HL-60 (cell line): ENCODE measurements at regions not wholly inside any gene's neighbourhood (a gene's known extent, or its start where the extent isn't known, plus 50 kb on each side); places are given as distances from the start of the nearest gene placed in this dataset.

Experiments used
- DNase-seq, 2 experiments: peaks; one replicate each; pipeline ENCODE4 v3.0.0-alpha.2; 2010 to 2020; ENCODE audit warnings: low read depth in 1 of 2, low spot score in 1 of 2
- H3K27ac ChIP-seq: fragments of 250-450 bp; sonication (Bioruptor Pico); replicated peaks from 2 replicates; pipeline ENCODE4 v1.5.1; 2020; ENCODE audit warnings: mild to moderate bottlenecking, moderate library complexity
- H3K27me3 ChIP-seq: fragments of 250-450 bp; sonication (Bioruptor Pico); 2 replicates; pipeline ENCODE4 v1.5.1; 2021; ENCODE audit warnings: mild to moderate bottlenecking, moderate library complexity; ENCODE audit not compliant: insufficient read depth, poor library complexity, severe bottlenecking
- H3K4me3 ChIP-seq: replicated peaks from 2 replicates; pipeline ENCODE4 v1.5.1; 2011; ENCODE audit warnings: mild to moderate bottlenecking, control low read depth, low read length; ENCODE audit not compliant: insufficient read depth
- CTCF ChIP-seq: IDR thresholded peaks from one replicate; pipeline ENCODE4 v1.5.1; 2011; ENCODE audit warnings: low read length, control low read depth, inconsistent platforms; ENCODE audit not compliant: insufficient read depth
- GABPA ChIP-seq: IDR thresholded peaks from 2 replicates; pipeline ENCODE4 v1.6.1; 2012; ENCODE audit warnings: low read depth
- POLR2AphosphoS5 ChIP-seq: IDR thresholded peaks from 2 replicates; pipeline ENCODE4 v1.6.1; 2012; ENCODE audit warnings: low read depth
- SPI1 ChIP-seq: IDR thresholded peaks from 2 replicates; pipeline ENCODE4 v1.6.1; 2012; ENCODE audit warnings: low read depth, mild to moderate bottlenecking, borderline replicate concordance
- TF ChIP-seq, protein P1 (sequence below): IDR thresholded peaks from 2 replicates; pipeline ENCODE4 v1.6.1; 2012; ENCODE audit warnings: low read depth; ENCODE audit not compliant: insufficient replicate concordance

- Histone ChIP-seq H3K27me3 (no peaks in the 10 kb centered on the region), H3K4me3 (no peak overlapping the region), H3K27ac (no peak overlapping the region)
- DNase-seq = no peak
- TF ChIP-seq SPI1 (no peak), GABPA (no peak), POLR2AphosphoS5 (no peak), CTCF (no peak)
- TF ChIP-seq, protein P1, sequence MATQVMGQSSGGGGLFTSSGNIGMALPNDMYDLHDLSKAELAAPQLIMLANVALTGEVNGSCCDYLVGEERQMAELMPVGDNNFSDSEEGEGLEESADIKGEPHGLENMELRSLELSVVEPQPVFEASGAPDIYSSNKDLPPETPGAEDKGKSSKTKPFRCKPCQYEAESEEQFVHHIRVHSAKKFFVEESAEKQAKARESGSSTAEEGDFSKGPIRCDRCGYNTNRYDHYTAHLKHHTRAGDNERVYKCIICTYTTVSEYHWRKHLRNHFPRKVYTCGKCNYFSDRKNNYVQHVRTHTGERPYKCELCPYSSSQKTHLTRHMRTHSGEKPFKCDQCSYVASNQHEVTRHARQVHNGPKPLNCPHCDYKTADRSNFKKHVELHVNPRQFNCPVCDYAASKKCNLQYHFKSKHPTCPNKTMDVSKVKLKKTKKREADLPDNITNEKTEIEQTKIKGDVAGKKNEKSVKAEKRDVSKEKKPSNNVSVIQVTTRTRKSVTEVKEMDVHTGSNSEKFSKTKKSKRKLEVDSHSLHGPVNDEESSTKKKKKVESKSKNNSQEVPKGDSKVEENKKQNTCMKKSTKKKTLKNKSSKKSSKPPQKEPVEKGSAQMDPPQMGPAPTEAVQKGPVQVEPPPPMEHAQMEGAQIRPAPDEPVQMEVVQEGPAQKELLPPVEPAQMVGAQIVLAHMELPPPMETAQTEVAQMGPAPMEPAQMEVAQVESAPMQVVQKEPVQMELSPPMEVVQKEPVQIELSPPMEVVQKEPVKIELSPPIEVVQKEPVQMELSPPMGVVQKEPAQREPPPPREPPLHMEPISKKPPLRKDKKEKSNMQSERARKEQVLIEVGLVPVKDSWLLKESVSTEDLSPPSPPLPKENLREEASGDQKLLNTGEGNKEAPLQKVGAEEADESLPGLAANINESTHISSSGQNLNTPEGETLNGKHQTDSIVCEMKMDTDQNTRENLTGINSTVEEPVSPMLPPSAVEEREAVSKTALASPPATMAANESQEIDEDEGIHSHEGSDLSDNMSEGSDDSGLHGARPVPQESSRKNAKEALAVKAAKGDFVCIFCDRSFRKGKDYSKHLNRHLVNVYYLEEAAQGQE = no peak
Measured at GRCh38 chr5:124796495-124796894, 50.1 kb upstream of the ZNF608 start.

DNA sequence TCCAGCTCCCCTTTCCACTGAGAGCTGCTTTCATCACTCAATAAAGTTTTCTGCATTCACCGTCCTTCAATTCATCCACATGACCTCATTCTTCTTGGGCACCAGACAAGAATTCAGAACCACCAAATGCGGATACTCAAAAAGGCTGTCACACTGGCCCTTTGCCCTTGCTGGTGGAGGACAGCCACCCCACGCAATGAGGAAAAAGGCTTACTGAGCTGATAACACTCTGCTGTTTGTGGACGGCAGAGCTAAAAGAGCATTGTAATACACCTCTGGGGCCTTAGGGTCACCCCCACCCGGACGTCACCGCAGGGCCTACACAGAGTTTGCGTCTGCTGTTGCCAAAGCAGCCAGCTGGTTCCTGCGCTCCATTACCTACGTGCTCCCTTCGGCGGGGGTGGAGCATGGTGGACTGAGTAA lies 51.2 kb upstream of the ZNF608 start:
- Histone ChIP-seq H3K27me3 (no peaks in the 10 kb centered on the region), H3K4me3 (no peak overlapping the region), H3K27ac (no peak overlapping the region)
- no peak for TF ChIP-seq CTCF
- TF ChIP-seq, protein P1 = no peak
- no peak for TF ChIP-seq POLR2AphosphoS5
- no peak for TF ChIP-seq SPI1
- TF ChIP-seq GABPA = no peak
- DNase-seq = no peak

DNA sequence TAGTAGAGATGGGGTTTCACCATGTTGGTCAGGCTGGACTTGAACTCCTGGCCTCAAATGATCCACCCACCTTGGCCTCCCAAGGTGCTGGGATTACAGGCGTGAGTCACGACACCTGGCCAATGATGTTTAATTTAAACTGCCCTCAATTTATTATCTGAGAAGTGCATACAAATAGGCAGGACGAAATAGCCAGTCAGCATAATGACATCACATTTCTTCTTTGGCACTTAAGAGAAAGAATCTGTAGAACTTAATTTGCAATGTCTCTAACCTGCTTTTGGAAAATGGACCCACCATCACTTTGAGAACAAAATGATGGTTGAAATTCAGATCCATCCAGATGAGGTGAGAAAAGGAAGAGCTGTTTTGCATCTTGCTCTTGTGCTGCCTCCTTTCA lies 52.5 kb upstream of the ZNF608 start:
- H3K27ac ChIP-seq = no peak overlapping the region
- DNase-seq = no peak
- H3K27me3 ChIP-seq = no peaks in the 10 kb centered on the region
- H3K4me3 ChIP-seq = no peak overlapping the region
- TF ChIP-seq SPI1 (no peak), CTCF (no peak), GABPA (no peak), POLR2AphosphoS5 (no peak)
- TF ChIP-seq, protein P1 = no peak
